BJ (cell line): ENCODE measurements at regions not wholly inside any gene's neighbourhood (a gene's known extent, or its start where the extent isn't known, plus 50 kb on each side); places are given as distances from the start of the nearest gene placed in this dataset.

Experiments used
- CTCF ChIA-PET: fragments of 350-600 bp; formaldehyde crosslinking; extraction: SDS; loops from one replicate; lab custom pipeline; 2021; ENCODE audit warnings: antibody characterized with exemption, inconsistent platforms; lab: Yijun Ruan, JAX
- POLR2A ChIA-PET: fragments of 300-600 bp; sonication (Branson Sonifier 250); formaldehyde crosslinking; extraction: SDS; loops from one replicate; lab custom pipeline; 2021; ENCODE audit warnings: antibody characterized with exemption; lab: Charles Lee
- DNase-seq: peaks from one replicate; pipeline ENCODE4 v3.0.0-alpha.2; 2011; ENCODE audit warnings: low read depth
- H3K27me3 ChIP-seq: 2 replicates; pipeline ENCODE4 v1.6.0; 2011; ENCODE audit warnings: low read length; ENCODE audit not compliant: control insufficient read depth, insufficient read depth
- H3K36me3 ChIP-seq: 2 replicates; pipeline ENCODE4 v1.5.1; 2011; ENCODE audit warnings: low read length; ENCODE audit not compliant: control insufficient read depth, insufficient read depth
- H3K4me3 ChIP-seq: 2 replicates; pipeline ENCODE4 v1.5.1; 2011; ENCODE audit warnings: low read depth, mild to moderate bottlenecking, control low read depth, low read length
- CTCF ChIP-seq: IDR thresholded peaks from 2 replicates; pipeline ENCODE4 v1.5.1; 2011; ENCODE audit warnings: low read depth, mild to moderate bottlenecking, control low read depth, inconsistent platforms, low read length, moderate library complexity; ENCODE audit not compliant: insufficient read depth

- CTCF ChIA-PET, result no interaction called here
Observed at GRCh38 chr9:105828171-105828570, 133.8 kb downstream of the TMEM38B start.

GRCh38 chr9:105828596-105829213 lies 134.4 kb downstream of the TMEM38B start:
- CTCF ChIA-PET, result no interaction called here
- POLR2A ChIA-PET, result no interaction called here
- TF ChIP-seq CTCF, result no peak
- Histone ChIP-seq H3K27me3 (no peaks in the 10 kb centered on the region), H3K4me3 (no peak overlapping the region), H3K36me3 (no peaks in the 10 kb centered on the region)
- no peak for DNase-seq

More at GRCh38 chr9:105828171-105828570, 133.8 kb downstream of the TMEM38B start:
- DNase-seq, result no peak
- Histone ChIP-seq H3K36me3 (no peaks in the 10 kb centered on the region), H3K27me3 (no peaks in the 10 kb centered on the region), H3K4me3 (no peak overlapping the region)
- no peak for TF ChIP-seq CTCF
- POLR2A ChIA-PET, result no interaction called here

DNA sequence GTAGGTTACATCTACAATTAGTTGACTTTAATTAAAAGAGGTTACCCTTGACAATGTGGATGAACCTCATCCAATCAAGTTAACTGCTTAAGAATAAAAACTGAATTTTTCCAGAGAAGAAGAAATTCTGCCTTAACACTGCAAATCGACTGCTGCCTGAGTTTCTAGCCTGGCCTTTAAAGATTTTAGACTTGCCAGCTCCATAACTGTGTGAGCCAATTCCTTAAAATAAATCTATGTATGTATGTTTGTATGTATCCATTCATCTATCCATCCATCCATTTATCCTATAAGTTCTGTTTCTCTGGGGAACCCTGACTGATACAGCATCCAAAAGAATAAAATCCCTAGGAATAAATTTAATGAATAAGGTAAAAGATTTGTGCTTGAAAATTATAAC lies 136.1 kb downstream of the TMEM38B start:
- H3K36me3 ChIP-seq, result no peaks in the 10 kb centered on the region
- DNase-seq, result no peak
- CTCF ChIA-PET, result no interaction called here

GRCh38 chr9:105832096-105832710 lies 137.9 kb downstream of the TMEM38B start:
- no peak for TF ChIP-seq CTCF
- POLR2A ChIA-PET, result no interaction called here
- CTCF ChIA-PET, result no interaction called here
- Histone ChIP-seq H3K27me3 (no peaks in the 10 kb centered on the region; the same call in 1 of the 2 replicates), H3K36me3 (no peaks in the 10 kb centered on the region), H3K4me3 (no peak overlapping the region)
- DNase-seq, result no peak

More for the DNA sequence above, 136.1 kb downstream of the TMEM38B start:
- Histone ChIP-seq H3K27me3 (no peaks in the 10 kb centered on the region; the same call in 1 of the 2 replicates), H3K4me3 (no peak overlapping the region)
- POLR2A ChIA-PET, result no interaction called here
- no peak for TF ChIP-seq CTCF

GRCh38 chr9:105833271-105833975 lies 139.1 kb downstream of the TMEM38B start:
- ChIA-PET POLR2A (no interaction called here), CTCF (no interaction called here)
- TF ChIP-seq CTCF, result no peak
- H3K36me3 ChIP-seq, result no peaks in the 10 kb centered on the region
- H3K27me3 ChIP-seq, result no peaks in the 10 kb centered on the region; the same call in 1 of the 2 replicates
- H3K4me3 ChIP-seq, result no peak overlapping the region
- no peak for DNase-seq
